Dermis blood vessel endothelial cell (primary cell): ENCODE measurements at regions not wholly inside any gene's neighbourhood (a gene's known extent, or its start where the extent isn't known, plus 50 kb on each side); places are given as distances from the start of the nearest gene placed in this dataset.
"Not testable (repeated sequence)": the region's sequence is repeated elsewhere in the genome, so short reads cannot be mapped to it uniquely, and the experiment has no call there.

Experiments used
- DNase-seq: peaks from one replicate; pipeline ENCODE4 v3.0.0; 2010

- DNase-seq: no peak
Observed at GRCh38 chr7:43054052-43054722, 58.3 kb upstream of the HECW1 start.

- DNase-seq: no peak
Observed at GRCh38 chr7:43057141-43057540, 55.3 kb upstream of the HECW1 start.

- no peak for DNase-seq
Observed at GRCh38 chr7:43058271-43059066, 54.0 kb upstream of the HECW1 start.

- not testable (repeated sequence) for DNase-seq
Observed at GRCh38 chr7:43059067-43059600, 53.3 kb upstream of the HECW1 start.
